GM12892 (cell line): ENCODE measurements at regions not wholly inside any gene's neighbourhood (a gene's known extent, or its start where the extent isn't known, plus 50 kb on each side); places are given as distances from the start of the nearest gene placed in this dataset.

Source experiments
- DNase-seq: peaks from one replicate; pipeline ENCODE4 v3.0.0; 2011; ENCODE audit not compliant: insufficient read length
- FAIRE-seq: peaks from 2 replicates; lab custom pipeline; 2011; peaks lifted over from hg19 to GRCh38; lab: Jason Lieb, UNC
- POLR2A ChIP-seq: IDR thresholded peaks from 2 replicates; pipeline ENCODE4 v1.6.1; 2011; ENCODE audit warnings: low read depth, low read length, control low read depth
- POLR2AphosphoS5 ChIP-seq: IDR thresholded peaks from 2 replicates; pipeline ENCODE4 v1.6.1; 2011; ENCODE audit warnings: low read depth, low read length, control low read depth
- TAF1 ChIP-seq: IDR thresholded peaks from 2 replicates; pipeline ENCODE4 v1.6.1; 2011; ENCODE audit warnings: low read depth, mild to moderate bottlenecking, control low read depth, low read length, borderline replicate concordance

- no peak for TF ChIP-seq TAF1
- TF ChIP-seq POLR2A = no peak
- no peak for TF ChIP-seq POLR2AphosphoS5
- no peak for FAIRE-seq
- DNase-seq = no peak
Observed at GRCh38 chr6:139427199-139427598, 52.8 kb upstream of the CITED2 start.

GRCh38 chr6:139426795-139427194, 52.3 kb upstream of the CITED2 start:
- FAIRE-seq (no peak), DNase-seq (no peak)
- TF ChIP-seq POLR2A (no peak), POLR2AphosphoS5 (no peak), TAF1 (no peak)

- TF ChIP-seq POLR2A (no peak), POLR2AphosphoS5 (no peak)
- no peak for FAIRE-seq
- DNase-seq = no peak
Observed at GRCh38 chr6:139425780-139426179, 51.3 kb upstream of the CITED2 start.

GRCh38 chr6:139423971-139424667, 49.7 kb upstream of the CITED2 start:
- TF ChIP-seq POLR2A = no peak
- TF ChIP-seq POLR2AphosphoS5 = no peak
- FAIRE-seq = no peak
- no peak for DNase-seq
